ENCODE measurements at regions not wholly inside any gene's neighbourhood (a gene's known extent, or its start where the extent isn't known, plus 50 kb on each side); places are given as distances from the start of the nearest gene placed in this dataset.

DNA sequence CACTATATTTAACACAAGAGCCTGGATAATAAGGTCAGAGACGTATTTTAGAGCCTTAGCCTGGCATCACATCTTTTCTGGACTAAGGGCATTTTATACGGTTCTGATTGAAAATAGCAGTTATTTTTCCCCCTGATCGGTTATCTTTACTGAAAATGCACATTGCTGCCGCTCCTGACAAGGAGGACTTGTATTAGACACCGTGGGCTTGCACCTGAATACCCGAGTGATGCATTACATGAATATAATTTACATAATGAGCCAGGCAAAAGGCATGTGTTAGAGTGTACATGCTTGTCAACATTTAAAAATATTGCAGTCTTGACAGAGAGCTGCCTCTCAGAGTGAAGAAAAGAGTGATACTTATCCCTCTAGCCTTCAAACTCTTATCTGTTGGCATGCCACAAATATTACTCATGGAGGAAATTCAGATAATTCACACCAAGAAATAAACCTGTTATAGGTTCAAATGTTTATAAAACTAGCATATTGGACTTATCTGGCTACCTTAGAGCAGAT lies 470.5 kb upstream of the ETAA1 start:
- Histone ChIP-seq H3K4me1 (ENCODE audit: control insufficient read depth, insufficient read depth, low read length) (no peaks in the 10 kb centered on the region), H3K27me3 (ENCODE audit: control insufficient read depth, insufficient read depth, low read length) (no peaks in the 10 kb centered on the region), H3K27ac (ENCODE audit: low read length) (no peak overlapping the region), H3K9me3 (ENCODE audit: control insufficient read depth, insufficient read depth, low read depth, low read length) (no peaks in the 10 kb centered on the region), H3K36me3 (ENCODE audit: control insufficient read depth, insufficient read depth, low read length) (no peaks in the 10 kb centered on the region), H3K4me3 (ENCODE audit: low read depth in 2 of 2, low read length in 2 of 2) (no peak overlapping the region)
- POLR2A ChIA-PET = no interaction called here
- DNase-seq (ENCODE audit: low read depth, low spot score) (no peak), ATAC-seq (no peak)
- CTCF ChIA-PET = no interaction called here
- BruUV-seq (replicated peaks) = no TSS peak
- TF ChIP-seq SIN3A (IDR thresholded peaks at IDR 0.05; ENCODE audit: borderline replicate concordance, insufficient read depth, low read depth, low read length) = no peak
- TF ChIP-seq TCF7L2 (IDR thresholded peaks at IDR 0.05; ENCODE audit: low read depth, low read length) = no peak
- TF ChIP-seq POLR2AphosphoS5 (IDR thresholded peaks at IDR 0.05; ENCODE audit: low read depth, low read length) = no peak
- TF ChIP-seq CTCF (IDR thresholded peaks at IDR 0.05) = no peak
- TF ChIP-seq, protein P1, sequence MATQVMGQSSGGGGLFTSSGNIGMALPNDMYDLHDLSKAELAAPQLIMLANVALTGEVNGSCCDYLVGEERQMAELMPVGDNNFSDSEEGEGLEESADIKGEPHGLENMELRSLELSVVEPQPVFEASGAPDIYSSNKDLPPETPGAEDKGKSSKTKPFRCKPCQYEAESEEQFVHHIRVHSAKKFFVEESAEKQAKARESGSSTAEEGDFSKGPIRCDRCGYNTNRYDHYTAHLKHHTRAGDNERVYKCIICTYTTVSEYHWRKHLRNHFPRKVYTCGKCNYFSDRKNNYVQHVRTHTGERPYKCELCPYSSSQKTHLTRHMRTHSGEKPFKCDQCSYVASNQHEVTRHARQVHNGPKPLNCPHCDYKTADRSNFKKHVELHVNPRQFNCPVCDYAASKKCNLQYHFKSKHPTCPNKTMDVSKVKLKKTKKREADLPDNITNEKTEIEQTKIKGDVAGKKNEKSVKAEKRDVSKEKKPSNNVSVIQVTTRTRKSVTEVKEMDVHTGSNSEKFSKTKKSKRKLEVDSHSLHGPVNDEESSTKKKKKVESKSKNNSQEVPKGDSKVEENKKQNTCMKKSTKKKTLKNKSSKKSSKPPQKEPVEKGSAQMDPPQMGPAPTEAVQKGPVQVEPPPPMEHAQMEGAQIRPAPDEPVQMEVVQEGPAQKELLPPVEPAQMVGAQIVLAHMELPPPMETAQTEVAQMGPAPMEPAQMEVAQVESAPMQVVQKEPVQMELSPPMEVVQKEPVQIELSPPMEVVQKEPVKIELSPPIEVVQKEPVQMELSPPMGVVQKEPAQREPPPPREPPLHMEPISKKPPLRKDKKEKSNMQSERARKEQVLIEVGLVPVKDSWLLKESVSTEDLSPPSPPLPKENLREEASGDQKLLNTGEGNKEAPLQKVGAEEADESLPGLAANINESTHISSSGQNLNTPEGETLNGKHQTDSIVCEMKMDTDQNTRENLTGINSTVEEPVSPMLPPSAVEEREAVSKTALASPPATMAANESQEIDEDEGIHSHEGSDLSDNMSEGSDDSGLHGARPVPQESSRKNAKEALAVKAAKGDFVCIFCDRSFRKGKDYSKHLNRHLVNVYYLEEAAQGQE (IDR thresholded peaks at IDR 0.05; ENCODE audit: insufficient read depth in 1 of 2, low read depth in 2 of 2, low read length in 1 of 2) = no peak
- intact Hi-C loops (cut with micrococcal nuclease; ENCODE audit: unreplicated experiment) = no loop called here
- in situ Hi-C loops (cut with HindIII; ENCODE audit: low pct_unique_long_range_greater_than_20kb, low sequenced_read_pairs) = no loop called here

- Histone ChIP-seq H3K9me3 (ENCODE audit: control insufficient read depth, insufficient read depth, low read depth, low read length) (no peaks in the 10 kb centered on the region), H3K27ac (ENCODE audit: low read length) (no peak overlapping the region), H3K36me3 (ENCODE audit: control insufficient read depth, insufficient read depth, low read length) (no peaks in the 10 kb centered on the region), H3K4me1 (ENCODE audit: control insufficient read depth, insufficient read depth, low read length) (no peaks in the 10 kb centered on the region), H3K27me3 (ENCODE audit: control insufficient read depth, insufficient read depth, low read length) (no peaks in the 10 kb centered on the region), H3K4me3 (ENCODE audit: low read depth in 2 of 2, low read length in 2 of 2) (no peak overlapping the region)
- ChIA-PET POLR2A (no interaction called here), CTCF (no interaction called here)
- ATAC-seq (no peak), DNase-seq (ENCODE audit: low read depth, low spot score) (no peak)
- no TSS peak for BruUV-seq (replicated peaks)
- no peak for TF ChIP-seq TCF7L2 (IDR thresholded peaks at IDR 0.05; ENCODE audit: low read depth, low read length)
- intact Hi-C loops (cut with micrococcal nuclease; ENCODE audit: unreplicated experiment) = no loop called here
- in situ Hi-C loops (cut with HindIII; ENCODE audit: low pct_unique_long_range_greater_than_20kb, low sequenced_read_pairs) = no loop called here
These were observed 467.3 kb upstream of the ETAA1 start for GRCh38 chr2:66929632-66930338.
